NCI-H2107 (cell line): ENCODE measurements at regions not wholly inside any gene's neighbourhood (a gene's known extent, or its start where the extent isn't known, plus 50 kb on each side); places are given as distances from the start of the nearest gene placed in this dataset.
"Not testable (repeated sequence)": the region's sequence is repeated elsewhere in the genome, so short reads cannot be mapped to it uniquely, and the experiment has no call there.

Experiments used
- DNase-seq: peaks from one replicate; lab custom pipeline; 2025; lab: John Stamatoyannopoulos, UW

- no peak for DNase-seq
Observed at GRCh38 chr10:38209332-38209731, 115.2 kb downstream of the ZNF37A start.

- not testable (repeated sequence) for DNase-seq
Observed at GRCh38 chr10:38209748-38210147, 115.6 kb downstream of the ZNF37A start.

GRCh38 chr10:38212460-38212859, 118.3 kb downstream of the ZNF37A start:
- DNase-seq = no peak

DNA sequence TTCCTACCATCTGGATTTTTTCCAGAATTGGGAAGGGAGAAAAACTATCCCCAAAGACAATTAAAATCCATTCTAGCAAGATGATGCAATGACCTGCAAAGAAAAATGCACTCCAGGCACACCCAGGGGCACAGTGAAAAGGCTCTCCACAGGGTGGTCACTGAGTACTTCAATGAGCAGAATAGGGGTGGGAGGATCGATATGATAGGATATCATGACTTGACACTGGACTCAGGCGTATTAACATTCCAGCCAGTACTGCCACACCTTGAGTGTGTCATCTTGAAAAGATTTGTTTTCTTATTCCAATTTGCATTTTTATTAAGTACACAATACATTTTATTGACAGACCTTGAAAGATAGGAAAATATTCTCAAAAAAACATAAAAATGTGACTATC, 132.2 kb downstream of the ZNF37A start:
- no peak for DNase-seq

DNA sequence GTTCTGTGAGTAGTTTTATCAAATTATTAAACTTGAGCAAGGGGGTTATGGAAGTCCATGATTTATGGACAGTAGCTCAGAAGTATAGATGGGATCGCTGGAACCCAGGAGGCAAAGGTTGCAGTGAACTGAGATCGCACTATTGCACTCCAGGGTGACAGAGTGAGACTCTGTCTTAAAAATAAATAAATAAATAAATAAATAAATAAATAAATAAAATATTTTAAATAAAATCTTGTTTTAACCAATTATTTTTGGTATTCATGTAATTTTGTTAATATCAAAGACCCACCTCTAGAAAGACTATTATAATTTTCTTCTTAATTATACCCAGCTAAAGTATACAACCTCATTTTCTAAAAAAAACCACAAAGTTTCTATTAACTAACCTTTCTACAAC, 134.3 kb downstream of the ZNF37A start:
- no peak for DNase-seq

- DNase-seq = not testable (repeated sequence)
Observed at GRCh38 chr10:38238479-38238878, 144.3 kb downstream of the ZNF37A start.

- not testable (repeated sequence) for DNase-seq
Observed at GRCh38 chr10:38242061-38242649, 148.0 kb downstream of the ZNF37A start.

DNA sequence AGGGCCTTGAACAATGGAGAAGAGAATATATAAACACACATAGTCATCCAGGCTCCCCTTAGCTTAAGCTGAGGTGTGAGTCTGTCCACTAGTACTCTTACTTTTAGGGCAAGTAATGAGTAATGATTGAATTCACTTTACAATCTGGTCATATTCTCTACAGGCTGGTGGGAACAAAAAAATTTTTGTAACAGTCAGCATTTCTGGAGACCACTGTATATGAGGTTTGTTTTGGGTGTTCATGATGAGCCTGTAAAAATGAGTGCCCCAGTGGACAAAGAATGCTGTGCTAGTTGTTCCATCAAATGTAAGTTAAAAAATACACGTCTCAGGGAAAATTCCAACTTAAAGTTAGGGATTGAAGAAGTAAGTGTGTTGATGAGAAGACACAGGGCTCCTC, 154.0 kb downstream of the ZNF37A start:
- DNase-seq = not testable (repeated sequence)

- DNase-seq = not testable (repeated sequence)
Observed at GRCh38 chr10:38252551-38252950, 158.4 kb downstream of the ZNF37A start.

DNA sequence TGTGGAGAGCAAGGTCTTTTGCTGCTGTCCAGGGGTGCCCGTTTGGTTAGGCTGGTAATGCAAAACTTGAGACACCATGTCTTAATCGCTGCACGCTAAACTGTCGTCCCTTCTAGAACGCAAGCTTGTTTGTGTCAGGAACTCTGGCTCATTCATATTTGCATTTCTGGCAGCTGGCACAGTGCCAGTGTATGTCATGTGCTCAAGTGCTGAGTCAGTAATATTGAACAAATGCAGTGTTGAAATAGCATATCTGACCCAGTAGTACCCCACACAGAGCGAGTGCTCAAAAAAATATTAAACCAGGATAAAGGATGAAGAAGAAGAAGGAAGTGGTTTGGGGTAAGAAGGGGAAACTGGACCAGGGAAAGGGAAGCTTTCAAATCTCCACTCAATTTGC, 173.4 kb downstream of the ZNF37A start:
- not testable (repeated sequence) for DNase-seq

GRCh38 chr10:38271031-38271430, 176.9 kb downstream of the ZNF37A start:
- not testable (repeated sequence) for DNase-seq

DNA sequence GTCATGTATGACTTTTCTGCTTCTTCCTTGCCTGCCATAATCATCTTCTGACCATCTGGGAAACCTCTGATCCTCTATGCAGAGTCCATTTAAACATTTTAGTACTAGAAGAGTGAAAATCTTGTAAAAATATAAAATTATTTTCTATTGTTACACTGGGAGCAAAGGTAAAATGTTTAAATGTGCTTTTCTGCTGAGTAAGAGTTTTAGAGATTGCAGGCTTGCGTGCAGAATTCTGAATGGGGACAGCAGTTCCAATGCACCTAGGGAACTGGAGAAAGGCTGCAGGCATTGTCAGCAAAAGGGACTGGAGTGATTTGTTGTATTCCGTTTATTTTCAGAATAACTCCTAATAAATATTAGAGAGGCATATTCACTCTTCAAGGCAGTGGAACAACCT, 180.7 kb downstream of the ZNF37A start:
- DNase-seq = not testable (repeated sequence)

DNA sequence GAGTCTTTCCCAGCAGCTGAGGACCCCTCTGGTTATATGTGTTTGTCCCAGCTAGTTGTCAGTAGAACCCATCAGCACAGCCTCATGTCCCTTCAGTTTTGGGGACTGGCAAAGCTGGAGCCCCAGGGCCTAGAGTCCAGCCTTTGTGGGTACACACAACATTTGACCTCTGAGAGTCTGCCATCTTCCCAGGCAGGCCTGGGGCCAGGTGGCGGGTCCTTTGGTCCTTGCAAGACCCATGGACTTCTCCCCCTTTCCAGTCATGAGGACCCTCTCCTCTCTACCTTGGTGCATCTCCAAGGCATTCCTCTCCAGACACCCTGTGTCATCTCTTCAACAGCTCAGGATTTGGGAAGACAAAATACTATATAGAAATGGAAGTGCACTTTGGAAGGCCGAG, 198.4 kb downstream of the ZNF37A start:
- not testable (repeated sequence) for DNase-seq

- DNase-seq = not testable (repeated sequence)
Observed at GRCh38 chr10:38310111-38310510, 216.0 kb downstream of the ZNF37A start.

- not testable (repeated sequence) for DNase-seq
Observed at GRCh38 chr10:38315090-38315805, 221.1 kb downstream of the ZNF37A start.

DNA sequence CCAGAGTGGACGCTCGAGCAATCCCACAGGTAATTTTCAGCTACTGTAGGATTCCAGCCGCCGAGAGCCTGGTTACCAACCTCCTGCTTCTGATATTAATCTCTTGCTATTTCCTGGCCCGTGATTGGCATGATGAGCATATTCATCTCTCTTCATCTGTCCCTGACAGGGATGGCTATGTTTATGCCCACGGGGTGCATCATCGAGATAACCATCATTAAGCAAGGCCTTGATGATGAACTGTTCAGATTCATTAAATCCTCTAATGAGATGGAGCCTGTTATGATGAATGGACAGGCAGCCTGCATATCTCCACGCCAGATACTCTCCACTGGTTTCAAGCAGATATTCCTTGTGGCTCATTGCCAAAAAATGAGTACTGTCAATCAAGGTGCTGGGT, 227.3 kb downstream of the ZNF37A start:
- not testable (repeated sequence) for DNase-seq

DNA sequence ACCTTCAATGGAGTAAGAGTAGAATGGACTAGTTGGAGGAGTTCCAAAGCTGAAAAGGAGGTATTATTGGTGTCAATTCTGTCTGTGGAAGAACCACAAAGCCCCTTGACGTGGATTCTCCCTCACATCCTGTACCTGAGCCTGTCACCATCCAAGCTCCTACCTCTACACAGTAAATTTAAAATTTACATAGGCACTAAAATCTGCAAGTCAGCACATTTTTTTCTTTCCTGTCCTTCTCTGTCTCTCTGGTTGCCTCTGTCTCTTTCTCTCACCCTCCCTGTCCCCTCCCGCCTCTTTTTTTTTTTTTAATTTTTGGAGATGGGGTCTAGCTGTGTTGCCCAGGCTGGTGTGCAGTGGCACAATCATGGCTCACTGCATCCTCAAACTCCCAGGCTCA, 236.2 kb downstream of the ZNF37A start:
- not testable (repeated sequence) for DNase-seq

GRCh38 chr10:38331106-38331505, 237.0 kb downstream of the ZNF37A start:
- DNase-seq = not testable (repeated sequence)

GRCh38 chr10:38333699-38334098, 239.6 kb downstream of the ZNF37A start:
- DNase-seq = not testable (repeated sequence)

DNA sequence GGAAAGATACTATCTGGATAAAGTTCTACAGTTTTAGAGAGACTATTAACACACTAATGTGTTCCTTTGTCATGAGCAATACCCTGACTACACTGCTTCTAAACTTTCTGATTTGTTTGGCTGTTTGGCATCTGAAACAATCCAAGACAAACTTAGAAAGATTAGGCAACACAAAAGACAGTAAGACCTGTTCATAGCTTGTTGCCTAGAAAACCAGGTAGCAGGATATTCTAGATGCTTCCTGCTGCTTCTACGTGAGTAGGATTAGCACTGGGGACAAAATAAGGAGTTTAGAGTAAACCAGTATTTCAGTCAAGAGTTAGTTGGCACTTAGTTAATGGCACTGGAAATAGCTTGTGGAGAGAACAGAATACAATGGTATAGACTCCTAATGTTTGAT, 256.5 kb downstream of the ZNF37A start:
- not testable (repeated sequence) for DNase-seq

GRCh38 chr10:38354410-38354809, 260.3 kb downstream of the ZNF37A start:
- not testable (repeated sequence) for DNase-seq

DNA sequence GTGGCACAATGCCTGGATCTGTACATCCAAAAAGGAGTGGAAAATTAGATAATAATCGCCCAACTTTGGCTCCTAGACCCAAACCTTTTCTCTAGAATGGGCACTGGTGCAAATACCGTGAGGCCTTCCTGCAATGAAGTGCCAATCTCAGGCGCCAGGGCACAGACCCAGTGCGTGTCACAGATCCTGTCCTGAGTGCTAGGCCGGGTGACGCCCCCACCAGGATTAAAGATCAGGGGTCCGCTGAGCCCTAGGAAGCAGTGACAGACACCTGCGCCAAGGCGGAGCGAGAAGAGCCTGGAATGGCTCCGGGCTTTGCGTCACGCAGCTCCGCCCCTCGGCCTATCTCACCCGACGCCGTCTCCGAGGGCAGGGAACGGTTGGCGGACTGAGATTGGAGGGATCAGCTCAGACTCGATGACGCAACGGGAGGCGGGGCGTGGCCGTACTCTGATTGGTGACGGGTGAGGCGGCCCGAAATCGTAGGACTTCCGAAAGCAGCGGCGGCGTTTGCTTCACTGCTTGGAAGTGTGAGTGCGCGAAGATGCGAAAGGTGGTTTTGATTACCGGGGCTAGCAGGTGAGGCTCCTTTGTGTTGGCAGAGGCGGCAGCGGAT, 261.9 kb downstream of the ZNF37A start:
- DNase-seq = peak; percentile 26

DNA sequence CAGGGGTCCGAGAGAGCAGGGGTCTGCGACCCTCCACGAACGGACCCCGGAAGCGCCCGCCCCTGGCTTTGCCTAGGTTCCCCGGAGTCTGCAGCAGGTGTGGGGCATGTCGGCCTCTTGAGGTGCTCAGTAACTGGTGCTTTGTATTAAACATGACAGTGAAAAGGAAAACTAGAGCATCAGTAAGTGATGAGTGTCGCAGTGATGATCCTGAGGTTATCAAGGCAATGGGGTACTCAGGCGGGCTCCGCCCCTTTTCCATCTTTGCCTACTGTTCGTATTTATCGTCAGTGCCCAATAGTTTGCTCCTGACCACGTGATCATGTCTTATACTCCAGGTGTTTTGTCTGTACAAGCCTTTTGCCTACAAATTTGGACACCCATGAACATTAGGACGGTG, 262.4 kb downstream of the ZNF37A start:
- DNase-seq = not testable (repeated sequence)
